PC-3 (cell line): ENCODE measurements at regions not wholly inside any gene's neighbourhood (a gene's known extent, or its start where the extent isn't known, plus 50 kb on each side); places are given as distances from the start of the nearest gene placed in this dataset.

Source experiments
- ATAC-seq: fragments of 200-7000 bp; cut with Tn5 transposase; 2 replicates; pipeline ENCODE4 v1.9.1; 2020; ENCODE audit warnings: mild to moderate bottlenecking, moderate library complexity
- BruUV-seq: library from RNA; stranded (reverse); fragments of 400-500 nt; replicated peaks from 2 replicates; lab custom pipeline; 2021; lab: Mats Ljungman, UMichigan
- CTCF ChIA-PET: fragments of 300-600 bp; sonication (Branson Sonifier 250); formaldehyde crosslinking; loops from one replicate; lab custom pipeline; 2022; ENCODE audit warnings: antibody characterized with exemption; lab: Charles Lee
- POLR2A ChIA-PET: fragments of 300-600 bp; sonication (Branson Sonifier 250); formaldehyde crosslinking; loops from one replicate; lab custom pipeline; 2022; ENCODE audit warnings: antibody characterized with exemption; ENCODE audit not compliant: unreplicated experiment; lab: Charles Lee
- DNase-seq: peaks from one replicate; pipeline ENCODE4 v3.0.0-alpha.2; 2015
- H2AFZ ChIP-seq: fragments of 300-600 bp; sonication (generic); 2 replicates; pipeline ENCODE4 v1.6.0; 2016; ENCODE audit warnings: antibody characterized with exemption, low read length
- H3F3A ChIP-seq: fragments of 300-600 bp; sonication (generic); one replicate; pipeline ENCODE4 v1.6.0; 2017; ENCODE audit warnings: antibody characterized with exemption, low read length, control low read depth, mild to moderate bottlenecking; ENCODE audit not compliant: unreplicated experiment
- H3K27ac ChIP-seq: fragments of 300-600 bp; sonication (generic); 2 replicates; pipeline ENCODE4 v1.5.1; 2016; ENCODE audit warnings: mild to moderate bottlenecking, low read length
- H3K27me3 ChIP-seq: fragments of 300-600 bp; sonication (generic); 2 replicates; pipeline ENCODE4 v1.6.1; 2016; ENCODE audit warnings: low read length, mixed read lengths
- H3K36me3 ChIP-seq: fragments of 300-600 bp; sonication (generic); 2 replicates; pipeline ENCODE4 v1.6.1; 2016; ENCODE audit warnings: low read depth, mixed run types, low read length, mixed read lengths
- H3K4me1 ChIP-seq: fragments of 300-600 bp; sonication (generic); 2 replicates; pipeline ENCODE4 v1.5.1; 2016; ENCODE audit warnings: low read length; ENCODE audit not compliant: insufficient read depth
- H3K4me2 ChIP-seq: fragments of 300-600 bp; sonication (generic); 2 replicates; pipeline ENCODE4 v1.6.0; 2016; ENCODE audit warnings: low read length
- H3K4me3 ChIP-seq: fragments of 300-600 bp; sonication (generic); 2 replicates; pipeline ENCODE4 v1.5.1; 2016; ENCODE audit warnings: mild to moderate bottlenecking, low read length, mixed read lengths
- H3K79me2 ChIP-seq: fragments of 300-600 bp; sonication (generic); 2 replicates; pipeline ENCODE4 v1.6.1; 2017; ENCODE audit warnings: low read length, mixed read lengths
- H3K9ac ChIP-seq: fragments of 300-600 bp; sonication (generic); 2 replicates; pipeline ENCODE4 v1.6.0; 2016; ENCODE audit warnings: mild to moderate bottlenecking, low read length
- H3K9me2 ChIP-seq: fragments of 300-600 bp; sonication (generic); replicated peaks from 2 replicates; pipeline ENCODE4 v1.6.1; 2016; ENCODE audit warnings: mixed run types, low read length, mixed read lengths
- H3K9me3 ChIP-seq: fragments of 300-600 bp; sonication (generic); 2 replicates; pipeline ENCODE4 v1.6.1; 2016; ENCODE audit warnings: low read length, mixed read lengths
- H4K20me1 ChIP-seq: fragments of 300-600 bp; sonication (generic); 2 replicates; pipeline ENCODE4 v1.6.1; 2016; ENCODE audit warnings: low read length, mixed read lengths
- EZH2 ChIP-seq: fragments of 300-600 bp; sonication (generic); IDR thresholded peaks from one replicate; pipeline ENCODE4 v1.6.1; 2017; ENCODE audit warnings: antibody characterized with exemption, mild to moderate bottlenecking, low read length; ENCODE audit not compliant: unreplicated experiment
- EZH2phosphoT487 ChIP-seq: fragments of 300-600 bp; sonication (generic); IDR thresholded peaks from 2 replicates; pipeline ENCODE4 v1.6.1; 2018; ENCODE audit warnings: mild to moderate bottlenecking, antibody characterized with exemption, low read length, borderline replicate concordance
- intact Hi-C: fragments of 100-400 bp; cut with micrococcal nuclease; formaldehyde crosslinking; loops from 2 replicates; pipeline ENCODE4 v1.9.0; 2023
- TF ChIP-seq, protein P1 (sequence below): fragments of 300-600 bp; sonication (generic); conservative IDR thresholded peaks from 2 replicates; pipeline ENCODE4 v1.5.1; 2017; ENCODE audit warnings: antibody characterized with exemption, low read depth, mild to moderate bottlenecking, low read length

DNA sequence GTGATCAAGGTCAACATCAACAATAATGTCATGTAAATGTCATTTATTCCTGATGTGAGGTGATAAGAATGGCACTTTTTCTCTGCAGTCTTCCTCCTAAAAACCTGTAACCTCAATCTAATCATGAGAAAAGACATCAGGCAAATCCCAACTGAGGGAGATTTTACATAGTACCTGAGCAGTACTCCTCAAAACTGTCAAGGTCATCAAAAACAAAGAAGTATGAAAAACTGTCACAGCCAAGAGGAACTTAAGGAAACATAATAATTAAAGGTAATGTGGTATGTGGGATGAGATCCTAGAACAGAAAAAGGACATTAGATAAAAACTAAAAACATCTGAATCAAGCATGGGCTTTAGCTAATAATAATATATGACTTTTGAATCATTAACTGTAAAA lies 140.9 kb upstream of the GRM7 start:
- no peak overlapping the region for H3K4me2 ChIP-seq
- H3K9me2 ChIP-seq: no peaks in the 10 kb centered on the region
- H3K4me1 ChIP-seq: no peaks in the 10 kb centered on the region
- H3K36me3 ChIP-seq: no peaks in the 10 kb centered on the region
- H3K4me3 ChIP-seq: no peak overlapping the region
- no peaks in the 10 kb centered on the region for H3K79me2 ChIP-seq
- no peaks in the 10 kb centered on the region for H3F3A ChIP-seq
- ATAC-seq (no peak), DNase-seq (no peak)
- TF ChIP-seq, protein P1, sequence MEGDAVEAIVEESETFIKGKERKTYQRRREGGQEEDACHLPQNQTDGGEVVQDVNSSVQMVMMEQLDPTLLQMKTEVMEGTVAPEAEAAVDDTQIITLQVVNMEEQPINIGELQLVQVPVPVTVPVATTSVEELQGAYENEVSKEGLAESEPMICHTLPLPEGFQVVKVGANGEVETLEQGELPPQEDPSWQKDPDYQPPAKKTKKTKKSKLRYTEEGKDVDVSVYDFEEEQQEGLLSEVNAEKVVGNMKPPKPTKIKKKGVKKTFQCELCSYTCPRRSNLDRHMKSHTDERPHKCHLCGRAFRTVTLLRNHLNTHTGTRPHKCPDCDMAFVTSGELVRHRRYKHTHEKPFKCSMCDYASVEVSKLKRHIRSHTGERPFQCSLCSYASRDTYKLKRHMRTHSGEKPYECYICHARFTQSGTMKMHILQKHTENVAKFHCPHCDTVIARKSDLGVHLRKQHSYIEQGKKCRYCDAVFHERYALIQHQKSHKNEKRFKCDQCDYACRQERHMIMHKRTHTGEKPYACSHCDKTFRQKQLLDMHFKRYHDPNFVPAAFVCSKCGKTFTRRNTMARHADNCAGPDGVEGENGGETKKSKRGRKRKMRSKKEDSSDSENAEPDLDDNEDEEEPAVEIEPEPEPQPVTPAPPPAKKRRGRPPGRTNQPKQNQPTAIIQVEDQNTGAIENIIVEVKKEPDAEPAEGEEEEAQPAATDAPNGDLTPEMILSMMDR: no peak
- TF ChIP-seq EZH2: no peak
- TF ChIP-seq EZH2phosphoT487: no peak
- CTCF ChIA-PET: no interaction called here
- BruUV-seq: no TSS peak
- H3K27me3 ChIP-seq: no peaks in the 10 kb centered on the region
- H2AFZ ChIP-seq: no peak overlapping the region
- no peak overlapping the region for H3K27ac ChIP-seq
- POLR2A ChIA-PET: no interaction called here
- H3K9ac ChIP-seq: no peak overlapping the region
- intact Hi-C loops: no loop called here
- no peaks in the 10 kb centered on the region for H4K20me1 ChIP-seq
- no peaks in the 10 kb centered on the region for H3K9me3 ChIP-seq

DNA sequence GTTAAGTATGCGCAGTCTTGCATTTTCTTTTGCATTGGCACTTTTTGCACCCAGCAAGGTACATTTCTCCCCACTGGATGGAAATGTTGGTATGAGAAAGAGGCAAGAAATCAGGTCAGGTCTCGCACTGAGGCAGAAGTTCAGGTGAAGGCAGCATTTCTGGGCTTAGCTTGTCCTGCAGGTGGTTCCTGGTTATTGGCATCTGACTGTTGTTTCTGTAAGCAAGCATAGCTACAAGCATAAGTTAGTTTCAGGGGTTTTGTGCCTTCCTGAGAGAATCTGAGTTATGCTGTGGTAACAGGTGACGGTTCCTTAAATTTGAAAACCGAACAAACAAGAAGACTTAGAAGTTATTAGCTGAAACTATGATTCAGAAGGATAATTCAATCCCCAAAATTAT lies 139.4 kb upstream of the GRM7 start:
- Histone ChIP-seq H3K4me1 (no peaks in the 10 kb centered on the region), H3K27me3 (no peaks in the 10 kb centered on the region), H4K20me1 (no peaks in the 10 kb centered on the region), H3K9me3 (no peaks in the 10 kb centered on the region), H3K9me2 (no peaks in the 10 kb centered on the region), H3K79me2 (no peaks in the 10 kb centered on the region), H3K36me3 (no peaks in the 10 kb centered on the region), H3K4me2 (no peak overlapping the region), H3K9ac (no peak overlapping the region), H3K4me3 (no peak overlapping the region), H3F3A (no peaks in the 10 kb centered on the region), H2AFZ (no peak overlapping the region), H3K27ac (no peak overlapping the region)
- no peak for TF ChIP-seq EZH2
- TF ChIP-seq EZH2phosphoT487: no peak
- TF ChIP-seq, protein P1: no peak
- intact Hi-C loops: no loop called here
- DNase-seq (no peak), ATAC-seq (no peak)
- ChIA-PET CTCF (no interaction called here), POLR2A (no interaction called here)
- BruUV-seq: no TSS peak

DNA sequence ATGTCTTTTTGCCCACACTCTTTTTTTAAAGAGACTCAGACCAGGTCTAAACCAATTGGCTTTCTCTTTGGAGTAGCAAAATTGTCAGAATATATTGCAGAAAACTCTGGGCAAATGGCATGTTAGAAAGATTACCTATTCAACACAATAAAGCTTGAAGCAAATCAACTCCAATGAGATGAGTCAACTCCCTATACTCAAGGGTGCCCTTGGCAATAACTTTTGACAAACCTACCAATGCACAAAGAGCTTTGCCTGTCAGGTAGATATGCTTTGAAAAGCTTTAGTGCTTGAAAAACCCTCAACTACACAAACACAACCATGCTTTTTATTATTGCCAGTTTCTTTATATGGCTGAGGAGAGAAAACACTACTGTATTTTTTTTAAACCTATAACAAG lies 137.7 kb upstream of the GRM7 start:
- no peak overlapping the region for H3K9ac ChIP-seq
- intact Hi-C loops: no loop called here
- TF ChIP-seq EZH2phosphoT487: no peak
- no peak for TF ChIP-seq EZH2
- TF ChIP-seq, protein P1: no peak
- CTCF ChIA-PET: no interaction called here
- H3K27ac ChIP-seq: no peak overlapping the region
- ATAC-seq (no peak), DNase-seq (no peak)
- H4K20me1 ChIP-seq: no peaks in the 10 kb centered on the region
- BruUV-seq: no TSS peak
- H3K79me2 ChIP-seq: no peaks in the 10 kb centered on the region
- H3F3A ChIP-seq: no peaks in the 10 kb centered on the region
- no peak overlapping the region for H3K4me3 ChIP-seq
- H3K27me3 ChIP-seq: no peaks in the 10 kb centered on the region
- H2AFZ ChIP-seq: no peak overlapping the region
- POLR2A ChIA-PET: no interaction called here
- no peaks in the 10 kb centered on the region for H3K9me2 ChIP-seq
- H3K4me1 ChIP-seq: no peaks in the 10 kb centered on the region
- H3K9me3 ChIP-seq: no peaks in the 10 kb centered on the region
- no peak overlapping the region for H3K4me2 ChIP-seq
- no peaks in the 10 kb centered on the region for H3K36me3 ChIP-seq
